Vagina (tissue), 2 donors: ENCODE measurements at regions not wholly inside any gene's neighbourhood (a gene's known extent, or its start where the extent isn't known, plus 50 kb on each side); places are given as distances from the start of the nearest gene placed in this dataset.

Experiments
- POLR2A ChIP-seq, 2 donors: fragments of 450-650 bp; IDR thresholded peaks; one replicate each; pipeline ENCODE4 v1.6.1; 2017; ENCODE audit warnings: antibody characterized with exemption in 2 of 2, mild to moderate bottlenecking in 2 of 2, moderate library complexity in 2 of 2
- POLR2AphosphoS5 ChIP-seq, 2 donors: sonication (generic); formaldehyde crosslinking; IDR thresholded peaks; one replicate each; pipeline ENCODE4 v1.9.0; 2017; ENCODE audit warnings: antibody characterized with exemption in 2 of 2, mild to moderate bottlenecking in 2 of 2, low read depth in 1 of 2; ENCODE audit not compliant: insufficient read depth in 1 of 2
- TF ChIP-seq, protein P1 (sequence below), 3 experiments: fragments of 450-650 bp in 2 of 3; fragments of 200-600 bp in 1 of 3; sonication (generic) in 1 of 3; IDR thresholded peaks; one replicate each; pipeline ENCODE4 v1.5.1; 2017 to 2019; ENCODE audit warnings: antibody characterized with exemption in 3 of 3, mild to moderate bottlenecking in 2 of 3, moderate library complexity in 2 of 3

GRCh38 chr15:77723756-77724155 lies 91.0 kb upstream of the LINGO1 start:
- TF ChIP-seq, protein P1, sequence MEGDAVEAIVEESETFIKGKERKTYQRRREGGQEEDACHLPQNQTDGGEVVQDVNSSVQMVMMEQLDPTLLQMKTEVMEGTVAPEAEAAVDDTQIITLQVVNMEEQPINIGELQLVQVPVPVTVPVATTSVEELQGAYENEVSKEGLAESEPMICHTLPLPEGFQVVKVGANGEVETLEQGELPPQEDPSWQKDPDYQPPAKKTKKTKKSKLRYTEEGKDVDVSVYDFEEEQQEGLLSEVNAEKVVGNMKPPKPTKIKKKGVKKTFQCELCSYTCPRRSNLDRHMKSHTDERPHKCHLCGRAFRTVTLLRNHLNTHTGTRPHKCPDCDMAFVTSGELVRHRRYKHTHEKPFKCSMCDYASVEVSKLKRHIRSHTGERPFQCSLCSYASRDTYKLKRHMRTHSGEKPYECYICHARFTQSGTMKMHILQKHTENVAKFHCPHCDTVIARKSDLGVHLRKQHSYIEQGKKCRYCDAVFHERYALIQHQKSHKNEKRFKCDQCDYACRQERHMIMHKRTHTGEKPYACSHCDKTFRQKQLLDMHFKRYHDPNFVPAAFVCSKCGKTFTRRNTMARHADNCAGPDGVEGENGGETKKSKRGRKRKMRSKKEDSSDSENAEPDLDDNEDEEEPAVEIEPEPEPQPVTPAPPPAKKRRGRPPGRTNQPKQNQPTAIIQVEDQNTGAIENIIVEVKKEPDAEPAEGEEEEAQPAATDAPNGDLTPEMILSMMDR (IDR thresholded peaks at IDR 0.05) = no peak
- TF ChIP-seq POLR2A (IDR thresholded peaks at IDR 0.05) (no peak), POLR2AphosphoS5 (IDR thresholded peaks at IDR 0.05; ENCODE audit: insufficient read depth in 1 of 2, low read depth in 1 of 2) (no peak)
